ENCODE measurements at regions not wholly inside any gene's neighbourhood (a gene's known extent, or its start where the extent isn't known, plus 50 kb on each side); places are given as distances from the start of the nearest gene placed in this dataset.

DNA sequence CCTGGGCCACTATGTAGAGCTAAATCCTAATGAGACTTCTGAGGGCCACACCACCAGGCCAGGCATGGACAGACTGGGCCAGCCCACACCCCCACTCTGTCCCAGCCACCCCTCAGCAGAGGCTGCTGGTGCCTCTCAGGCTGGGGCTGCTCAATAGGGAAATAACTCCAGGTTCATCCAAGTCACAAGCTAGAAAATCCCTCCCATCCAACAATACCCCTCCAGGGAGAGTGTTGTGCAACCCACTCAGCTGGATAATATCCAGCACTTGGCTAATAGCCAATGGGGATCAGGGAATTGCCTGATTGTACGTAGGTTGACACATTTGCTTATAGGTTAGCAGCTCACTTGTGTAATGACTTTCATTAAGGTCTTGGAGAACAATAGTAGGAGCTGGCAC lies 64.1 kb upstream of the WNT11 start:
- no peak for ATAC-seq
- TF ChIP-seq TCF4 (CRISPR knock-in tag; IDR thresholded peaks at IDR 0.05; ENCODE audit: borderline replicate concordance) (no peak), PATZ1 (CRISPR knock-in tag; IDR thresholded peaks at IDR 0.05; ENCODE audit: borderline replicate concordance) (no peak), PPARA (CRISPR knock-in tag; IDR thresholded peaks at IDR 0.05; ENCODE audit: borderline replicate concordance) (no peak), ZNF70 (CRISPR knock-in tag; IDR thresholded peaks at IDR 0.05) (no peak), ESRRG (CRISPR knock-in tag; IDR thresholded peaks at IDR 0.05) (no peak), GLIS3 (CRISPR knock-in tag; IDR thresholded peaks at IDR 0.05) (no peak), ZC3H10 (CRISPR knock-in tag; IDR thresholded peaks at IDR 0.05) (no peak), RARB (CRISPR knock-in tag; IDR thresholded peaks at IDR 0.05) (no peak), TOX (CRISPR knock-in tag; IDR thresholded peaks at IDR 0.05; ENCODE audit: borderline replicate concordance) (no peak), ISL1 (CRISPR knock-in tag; IDR thresholded peaks at IDR 0.05) (no peak), ZNF8 (CRISPR knock-in tag; IDR thresholded peaks at IDR 0.05) (no peak)

DNA sequence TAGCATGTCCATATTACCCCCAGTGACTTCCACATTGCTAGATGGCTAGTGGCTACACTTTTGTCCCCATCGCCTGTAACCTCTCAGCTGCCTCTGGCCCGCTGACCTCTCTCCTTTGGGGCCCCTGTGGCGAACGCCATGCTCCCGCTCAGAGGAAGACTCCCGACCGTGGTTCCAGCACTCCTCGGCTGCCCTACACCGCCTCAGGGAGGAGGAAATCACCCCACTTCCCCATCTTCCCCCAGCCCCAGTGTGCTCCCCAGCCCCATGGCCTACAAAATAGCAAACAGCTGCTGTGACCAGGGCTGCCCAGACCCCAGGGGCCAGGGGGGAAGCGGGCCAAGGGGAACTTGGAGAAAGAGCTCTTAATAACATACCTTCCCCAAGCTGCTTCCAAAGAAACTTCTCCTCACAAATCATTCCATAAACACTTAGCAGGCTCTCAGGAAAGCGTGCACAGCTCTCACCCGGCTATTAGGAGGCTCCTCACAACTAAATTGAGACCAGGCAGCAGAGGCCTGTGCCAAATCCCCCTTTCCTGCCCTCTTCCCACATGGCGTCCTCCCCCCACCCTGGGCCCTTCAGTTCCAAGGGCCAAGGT lies 63.5 kb upstream of the WNT11 start:
- no peak for TF ChIP-seq BACH2 (CRISPR knock-in tag; IDR thresholded peaks at IDR 0.05; ENCODE audit: borderline replicate concordance)
- no peak for TF ChIP-seq GLIS3 (CRISPR knock-in tag; IDR thresholded peaks at IDR 0.05)
- TF ChIP-seq OSR1 (CRISPR knock-in tag; IDR thresholded peaks at IDR 0.05), result no peak
- no peak for TF ChIP-seq TOX (CRISPR knock-in tag; IDR thresholded peaks at IDR 0.05; ENCODE audit: borderline replicate concordance)
- no peak for TF ChIP-seq CSDC2 (CRISPR knock-in tag; IDR thresholded peaks at IDR 0.05)
- TF ChIP-seq RARB (CRISPR knock-in tag; IDR thresholded peaks at IDR 0.05), result no peak
- no peak for TF ChIP-seq ZNF70 (CRISPR knock-in tag; IDR thresholded peaks at IDR 0.05)
- no peak for TF ChIP-seq PATZ1 (CRISPR knock-in tag; IDR thresholded peaks at IDR 0.05; ENCODE audit: borderline replicate concordance)
- TF ChIP-seq ZC3H10 (CRISPR knock-in tag; IDR thresholded peaks at IDR 0.05), result no peak
- no peak for TF ChIP-seq ESRRG (CRISPR knock-in tag; IDR thresholded peaks at IDR 0.05)
- ATAC-seq, result no peak

DNA sequence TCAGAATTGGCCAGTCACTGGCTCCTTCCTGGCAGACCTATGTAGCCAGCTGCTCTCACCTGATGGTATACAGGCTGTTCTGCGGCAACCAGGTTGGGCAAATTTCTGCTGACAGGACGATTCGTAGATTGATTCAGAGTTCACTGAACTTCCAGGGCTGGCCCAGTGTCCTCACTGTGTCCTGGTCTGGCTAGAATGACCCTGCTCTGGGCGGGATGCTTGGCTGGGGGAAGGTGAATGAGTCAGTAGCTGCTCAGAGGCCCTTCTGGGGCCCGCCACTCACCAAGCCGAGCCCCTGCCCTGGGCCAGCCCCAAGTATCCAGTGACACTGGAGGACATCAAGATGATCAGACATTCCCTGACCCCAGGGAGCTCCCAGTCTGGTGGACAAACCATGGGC lies 62.9 kb upstream of the WNT11 start:
- TF ChIP-seq ZC3H10 (CRISPR knock-in tag; IDR thresholded peaks at IDR 0.05) (no peak), TSHZ2 (CRISPR knock-in tag; IDR thresholded peaks at IDR 0.05) (no peak), CREB5 (CRISPR knock-in tag; IDR thresholded peaks at IDR 0.05; ENCODE audit: low read depth) (no peak), CSDC2 (CRISPR knock-in tag; IDR thresholded peaks at IDR 0.05) (no peak), BACH2 (CRISPR knock-in tag; IDR thresholded peaks at IDR 0.05; ENCODE audit: borderline replicate concordance) (no peak), ZFP30 (CRISPR knock-in tag; IDR thresholded peaks at IDR 0.05) (no peak), ESRRG (CRISPR knock-in tag; IDR thresholded peaks at IDR 0.05) (no peak), GLIS3 (CRISPR knock-in tag; IDR thresholded peaks at IDR 0.05) (no peak), SNAI2 (CRISPR knock-in tag; IDR thresholded peaks at IDR 0.05) (no peak), ISL1 (CRISPR knock-in tag; IDR thresholded peaks at IDR 0.05) (no peak)
- TF ChIP-seq, protein P1, sequence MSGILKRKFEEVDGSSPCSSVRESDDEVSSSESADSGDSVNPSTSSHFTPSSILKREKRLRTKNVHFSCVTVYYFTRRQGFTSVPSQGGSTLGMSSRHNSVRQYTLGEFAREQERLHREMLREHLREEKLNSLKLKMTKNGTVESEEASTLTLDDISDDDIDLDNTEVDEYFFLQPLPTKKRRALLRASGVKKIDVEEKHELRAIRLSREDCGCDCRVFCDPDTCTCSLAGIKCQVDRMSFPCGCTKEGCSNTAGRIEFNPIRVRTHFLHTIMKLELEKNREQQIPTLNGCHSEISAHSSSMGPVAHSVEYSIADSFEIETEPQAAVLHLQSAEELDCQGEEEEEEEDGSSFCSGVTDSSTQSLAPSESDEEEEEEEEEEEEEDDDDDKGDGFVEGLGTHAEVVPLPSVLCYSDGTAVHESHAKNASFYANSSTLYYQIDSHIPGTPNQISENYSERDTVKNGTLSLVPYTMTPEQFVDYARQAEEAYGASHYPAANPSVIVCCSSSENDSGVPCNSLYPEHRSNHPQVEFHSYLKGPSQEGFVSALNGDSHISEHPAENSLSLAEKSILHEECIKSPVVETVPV (CRISPR knock-in tag; IDR thresholded peaks at IDR 0.05), result no peak
- no peak for ATAC-seq

Data from SK-N-SH treated with all-trans-retinoic acid at 6 μM for 48 hours (cell line).